Caco-2 (cell line): ENCODE measurements at regions not wholly inside any gene's neighbourhood (a gene's known extent, or its start where the extent isn't known, plus 50 kb on each side); places are given as distances from the start of the nearest gene placed in this dataset.

Experiments used
- BruUV-seq: library from RNA; stranded (reverse); fragments of 400-500 nt; replicated peaks from 2 replicates; lab custom pipeline; 2021; lab: Mats Ljungman, UMichigan
- CTCF ChIA-PET: fragments of 300-600 bp; sonication (Branson Sonifier 250); formaldehyde crosslinking; loops from one replicate; lab custom pipeline; 2022; ENCODE audit warnings: antibody characterized with exemption; lab: Charles Lee
- POLR2A ChIA-PET: fragments of 300-600 bp; sonication (Branson Sonifier 250); formaldehyde crosslinking; loops from one replicate; lab custom pipeline; 2022; ENCODE audit warnings: antibody characterized with exemption; lab: Charles Lee
- DNase-seq, 2 experiments: peaks; one replicate each; pipeline versions ENCODE4 v3.0.0 to v3.0.0-alpha.2; 2020 to 2022
- H3K27me3 ChIP-seq: replicated peaks from 2 replicates; pipeline ENCODE4 v1.6.0; 2011; ENCODE audit warnings: low read length; ENCODE audit not compliant: control insufficient read depth, insufficient read depth
- H3K36me3 ChIP-seq: 2 replicates; pipeline ENCODE4 v1.5.1; 2011; ENCODE audit warnings: low read length; ENCODE audit not compliant: control insufficient read depth, insufficient read depth
- H3K4me1 ChIP-seq: fragments of 250-450 bp; sonication (Bioruptor Pico); 2 replicates; pipeline ENCODE4 v1.5.1; 2020; ENCODE audit warnings: mild to moderate bottlenecking
- H3K4me3 ChIP-seq: 2 replicates; pipeline ENCODE4 v1.5.1; 2011; ENCODE audit warnings: low read depth, mild to moderate bottlenecking, control low read depth, low read length
- H3K9me3 ChIP-seq: fragments of 250-450 bp; sonication (Bioruptor Pico); 2 replicates; pipeline ENCODE4 v1.5.1; 2020; ENCODE audit warnings: mild to moderate bottlenecking, moderate library complexity
- H3K27ac Mint-ChIP-seq: one replicate; pipeline ENCODE4 v1.8.0; 2022; ENCODE audit warnings: mixed read lengths; ENCODE audit not compliant: unreplicated experiment
- H3K27me3 Mint-ChIP-seq: one replicate; pipeline ENCODE4 v1.8.0; 2022; ENCODE audit warnings: mixed read lengths; ENCODE audit not compliant: insufficient read depth, unreplicated experiment
- H3K36me3 Mint-ChIP-seq: one replicate; pipeline ENCODE4 v1.8.0; 2022; ENCODE audit warnings: mild to moderate bottlenecking, mixed read lengths; ENCODE audit not compliant: insufficient read depth, unreplicated experiment
- H3K4me1 Mint-ChIP-seq: one replicate; pipeline ENCODE4 v1.8.0; 2022; ENCODE audit warnings: low read depth, mixed read lengths; ENCODE audit not compliant: unreplicated experiment
- H3K4me3 Mint-ChIP-seq: one replicate; pipeline ENCODE4 v1.8.0; 2022; ENCODE audit warnings: mild to moderate bottlenecking, moderate library complexity, mixed read lengths; ENCODE audit not compliant: unreplicated experiment
- H3K9me3 Mint-ChIP-seq: one replicate; pipeline ENCODE4 v1.8.0; 2022; ENCODE audit warnings: mixed read lengths; ENCODE audit not compliant: unreplicated experiment
- intact Hi-C: fragments of 100-400 bp; cut with micrococcal nuclease; formaldehyde crosslinking; loops from one replicate; pipeline ENCODE4 v1.10.0; 2022; ENCODE audit not compliant: unreplicated experiment
- TF ChIP-seq, protein P1 (sequence below), 2 experiments: fragments of 200-600 bp in 1 of 2; IDR thresholded peaks; 1 replicate in 1 of 2; 2 replicates in 1 of 2; pipeline versions ENCODE4 v1.5.1 to v1.8.0; 2011 to 2022; ENCODE audit warnings: antibody characterized with exemption in 1 of 2, control low read depth in 1 of 2, inconsistent platforms in 1 of 2, low read depth in 1 of 2, low read length in 1 of 2, mild to moderate bottlenecking in 1 of 2, moderate library complexity in 1 of 2; ENCODE audit not compliant: insufficient read depth in 1 of 2, severe bottlenecking in 1 of 2, unreplicated experiment in 1 of 2

DNA sequence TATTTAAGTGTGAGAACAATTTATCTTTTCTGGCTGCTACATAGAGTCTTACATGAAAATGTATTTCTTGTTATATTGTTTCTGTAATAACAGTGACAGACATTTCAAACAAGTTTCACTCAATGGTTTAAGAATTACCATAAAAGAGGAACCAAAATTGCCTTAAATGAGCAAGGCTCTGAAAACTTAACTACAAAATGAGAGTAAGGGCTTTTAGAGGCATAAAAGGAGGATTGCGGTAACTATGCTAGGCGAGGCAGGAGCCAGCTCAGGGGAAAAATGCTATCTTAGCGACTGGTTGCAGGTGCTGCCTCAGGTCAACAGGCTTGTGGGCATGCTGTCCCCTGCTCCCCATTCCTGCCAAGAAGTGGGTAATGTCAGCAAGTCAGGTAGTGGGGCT, 81.7 kb upstream of the MSI2 start:
- ChIA-PET CTCF (no interaction called here), POLR2A (no interaction called here)
- TF ChIP-seq, protein P1, sequence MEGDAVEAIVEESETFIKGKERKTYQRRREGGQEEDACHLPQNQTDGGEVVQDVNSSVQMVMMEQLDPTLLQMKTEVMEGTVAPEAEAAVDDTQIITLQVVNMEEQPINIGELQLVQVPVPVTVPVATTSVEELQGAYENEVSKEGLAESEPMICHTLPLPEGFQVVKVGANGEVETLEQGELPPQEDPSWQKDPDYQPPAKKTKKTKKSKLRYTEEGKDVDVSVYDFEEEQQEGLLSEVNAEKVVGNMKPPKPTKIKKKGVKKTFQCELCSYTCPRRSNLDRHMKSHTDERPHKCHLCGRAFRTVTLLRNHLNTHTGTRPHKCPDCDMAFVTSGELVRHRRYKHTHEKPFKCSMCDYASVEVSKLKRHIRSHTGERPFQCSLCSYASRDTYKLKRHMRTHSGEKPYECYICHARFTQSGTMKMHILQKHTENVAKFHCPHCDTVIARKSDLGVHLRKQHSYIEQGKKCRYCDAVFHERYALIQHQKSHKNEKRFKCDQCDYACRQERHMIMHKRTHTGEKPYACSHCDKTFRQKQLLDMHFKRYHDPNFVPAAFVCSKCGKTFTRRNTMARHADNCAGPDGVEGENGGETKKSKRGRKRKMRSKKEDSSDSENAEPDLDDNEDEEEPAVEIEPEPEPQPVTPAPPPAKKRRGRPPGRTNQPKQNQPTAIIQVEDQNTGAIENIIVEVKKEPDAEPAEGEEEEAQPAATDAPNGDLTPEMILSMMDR (IDR thresholded peaks at IDR 0.05; ENCODE audit: insufficient read depth in 1 of 2, low read depth in 1 of 2, low read length in 1 of 2, severe bottlenecking in 1 of 2, unreplicated experiment in 1 of 2): no peak
- peaks cover 3% of the 10 kb centered on the region for H3K9me3 Mint-ChIP-seq
- H3K36me3 Mint-ChIP-seq: no peaks in the 10 kb centered on the region
- BruUV-seq: no TSS peak
- no peak for DNase-seq
- peaks cover 2% of the 10 kb centered on the region; the same call in 1 of the 2 replicates for H3K27me3 ChIP-seq
- H3K36me3 ChIP-seq: no peaks in the 10 kb centered on the region
- no peaks in the 10 kb centered on the region for H3K9me3 ChIP-seq
- no peak overlapping the region for H3K27ac Mint-ChIP-seq
- H3K4me3 ChIP-seq: no peak overlapping the region
- intact Hi-C loops: no loop called here
- H3K4me3 Mint-ChIP-seq: no peak overlapping the region
- H3K27me3 Mint-ChIP-seq: peaks cover 4% of the 10 kb centered on the region
- H3K4me1 Mint-ChIP-seq: no peaks in the 10 kb centered on the region
- no peaks in the 10 kb centered on the region for H3K4me1 ChIP-seq

DNA sequence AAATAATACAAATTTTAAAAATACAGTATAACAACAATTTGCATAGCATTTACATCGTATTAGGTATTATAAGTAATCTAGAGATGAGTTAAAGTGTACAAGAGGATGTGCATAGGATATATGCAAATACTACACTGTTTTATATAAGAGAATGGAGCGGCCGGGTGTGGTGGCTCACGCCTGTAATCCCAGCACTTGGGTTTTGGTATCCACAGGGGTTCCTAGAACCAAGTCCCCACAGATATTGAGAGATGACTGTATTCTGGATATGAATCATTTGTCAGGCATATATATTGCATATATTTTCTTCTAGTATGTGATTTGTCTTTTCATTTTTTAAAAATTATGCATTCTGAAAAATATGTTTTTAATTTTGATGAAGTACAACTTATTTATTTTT, 77.5 kb upstream of the MSI2 start:
- BruUV-seq: no TSS peak
- intact Hi-C loops: no loop called here
- no peaks in the 10 kb centered on the region for H3K9me3 ChIP-seq
- DNase-seq: no peak
- no peaks in the 10 kb centered on the region for H3K27me3 Mint-ChIP-seq
- H3K27me3 ChIP-seq: no peaks in the 10 kb centered on the region
- no peaks in the 10 kb centered on the region for H3K4me1 Mint-ChIP-seq
- POLR2A ChIA-PET: no interaction called here
- H3K9me3 Mint-ChIP-seq: peaks cover 9% of the 10 kb centered on the region
- no peak overlapping the region for H3K4me3 ChIP-seq
- H3K27ac Mint-ChIP-seq: no peak overlapping the region
- no peaks in the 10 kb centered on the region for H3K36me3 Mint-ChIP-seq
- TF ChIP-seq, protein P1 (IDR thresholded peaks at IDR 0.05; ENCODE audit: insufficient read depth in 1 of 2, low read depth in 1 of 2, low read length in 1 of 2, severe bottlenecking in 1 of 2, unreplicated experiment in 1 of 2): no peak
- no peaks in the 10 kb centered on the region for H3K36me3 ChIP-seq
- no peak overlapping the region for H3K4me3 Mint-ChIP-seq
- H3K4me1 ChIP-seq: no peaks in the 10 kb centered on the region
- CTCF ChIA-PET: no interaction called here

DNA sequence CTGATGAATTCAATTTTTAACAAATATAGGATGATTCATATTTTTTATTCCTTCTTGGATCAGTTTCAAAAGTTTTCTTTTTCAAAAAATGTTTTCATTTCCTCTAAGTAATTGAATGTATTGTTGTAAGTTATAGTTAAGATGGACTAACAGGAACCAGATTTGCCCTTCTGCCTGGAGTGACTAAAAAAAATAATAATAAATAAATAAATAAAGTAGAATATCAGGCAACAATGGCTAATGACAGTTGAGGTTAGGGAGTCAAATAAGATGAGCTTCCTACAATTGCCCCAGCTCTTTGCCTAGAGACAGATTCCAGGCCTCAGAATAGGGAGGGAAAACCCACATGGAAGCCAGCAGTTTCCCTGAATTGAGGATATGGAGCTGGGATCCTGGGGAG, 73.7 kb upstream of the MSI2 start:
- H3K27me3 Mint-ChIP-seq: peaks cover 4% of the 10 kb centered on the region
- intact Hi-C loops: no loop called here
- CTCF ChIA-PET: no interaction called here

More for the DNA sequence above, 73.7 kb upstream of the MSI2 start:
- Mint-ChIP-seq H3K27ac (no peak overlapping the region), H3K4me3 (no peak overlapping the region), H3K36me3 (no peaks in the 10 kb centered on the region), H3K9me3 (peaks cover 9% of the 10 kb centered on the region), H3K4me1 (no peaks in the 10 kb centered on the region)
- TF ChIP-seq, protein P1 (IDR thresholded peaks at IDR 0.05; ENCODE audit: insufficient read depth in 1 of 2, low read depth in 1 of 2, low read length in 1 of 2, severe bottlenecking in 1 of 2, unreplicated experiment in 1 of 2): no peak
- POLR2A ChIA-PET: no interaction called here
- no peaks in the 10 kb centered on the region for H3K9me3 ChIP-seq
- no peaks in the 10 kb centered on the region for H3K36me3 ChIP-seq
- BruUV-seq: no TSS peak
- no peak for DNase-seq
- no peaks in the 10 kb centered on the region for H3K4me1 ChIP-seq
- H3K4me3 ChIP-seq: no peak overlapping the region
- no peaks in the 10 kb centered on the region; the same call in 1 of the 2 replicates for H3K27me3 ChIP-seq
